Vagina (tissue), 2 donors: ENCODE measurements at regions not wholly inside any gene's neighbourhood (a gene's known extent, or its start where the extent isn't known, plus 50 kb on each side); places are given as distances from the start of the nearest gene placed in this dataset.

Source experiments
- POLR2A ChIP-seq, 2 donors: fragments of 450-650 bp; IDR thresholded peaks; one replicate each; pipeline ENCODE4 v1.6.1; 2017; ENCODE audit warnings: antibody characterized with exemption in 2 of 2, mild to moderate bottlenecking in 2 of 2, moderate library complexity in 2 of 2
- TF ChIP-seq, protein P1 (sequence below), 3 experiments: fragments of 450-650 bp in 2 of 3; fragments of 200-600 bp in 1 of 3; sonication (generic) in 1 of 3; IDR thresholded peaks; one replicate each; pipeline ENCODE4 v1.5.1; 2017 to 2019; ENCODE audit warnings: antibody characterized with exemption in 3 of 3, mild to moderate bottlenecking in 2 of 3, moderate library complexity in 2 of 3

DNA sequence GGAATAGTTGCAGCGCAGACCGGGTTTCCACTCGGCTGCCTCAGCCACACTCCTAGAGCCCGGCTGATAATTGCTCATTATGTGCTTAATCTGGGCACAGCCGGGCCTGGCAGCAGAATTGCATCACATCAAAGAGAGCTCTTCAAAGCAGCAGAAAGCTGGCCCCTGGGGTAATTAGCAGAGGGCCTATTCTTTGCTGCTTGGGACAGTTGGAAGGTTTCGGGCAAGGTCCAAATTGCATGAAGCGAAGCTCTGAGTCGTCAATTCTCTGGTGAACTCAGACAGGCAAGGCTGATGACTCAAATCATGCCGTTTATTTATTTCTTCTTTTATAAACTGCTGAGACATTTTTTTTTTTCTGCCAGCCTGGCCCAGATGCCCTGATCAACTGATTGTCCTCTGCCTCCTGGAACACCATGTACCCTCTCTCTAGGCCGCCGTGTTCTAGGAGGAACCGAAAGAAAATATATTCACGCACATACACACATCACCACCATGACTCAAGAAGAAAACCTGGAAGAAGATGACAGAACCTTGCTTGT is 242.2 kb downstream of the RAB11FIP2 start:
- TF ChIP-seq, protein P1, sequence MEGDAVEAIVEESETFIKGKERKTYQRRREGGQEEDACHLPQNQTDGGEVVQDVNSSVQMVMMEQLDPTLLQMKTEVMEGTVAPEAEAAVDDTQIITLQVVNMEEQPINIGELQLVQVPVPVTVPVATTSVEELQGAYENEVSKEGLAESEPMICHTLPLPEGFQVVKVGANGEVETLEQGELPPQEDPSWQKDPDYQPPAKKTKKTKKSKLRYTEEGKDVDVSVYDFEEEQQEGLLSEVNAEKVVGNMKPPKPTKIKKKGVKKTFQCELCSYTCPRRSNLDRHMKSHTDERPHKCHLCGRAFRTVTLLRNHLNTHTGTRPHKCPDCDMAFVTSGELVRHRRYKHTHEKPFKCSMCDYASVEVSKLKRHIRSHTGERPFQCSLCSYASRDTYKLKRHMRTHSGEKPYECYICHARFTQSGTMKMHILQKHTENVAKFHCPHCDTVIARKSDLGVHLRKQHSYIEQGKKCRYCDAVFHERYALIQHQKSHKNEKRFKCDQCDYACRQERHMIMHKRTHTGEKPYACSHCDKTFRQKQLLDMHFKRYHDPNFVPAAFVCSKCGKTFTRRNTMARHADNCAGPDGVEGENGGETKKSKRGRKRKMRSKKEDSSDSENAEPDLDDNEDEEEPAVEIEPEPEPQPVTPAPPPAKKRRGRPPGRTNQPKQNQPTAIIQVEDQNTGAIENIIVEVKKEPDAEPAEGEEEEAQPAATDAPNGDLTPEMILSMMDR (IDR thresholded peaks at IDR 0.05) = no peak
- TF ChIP-seq POLR2A (IDR thresholded peaks at IDR 0.05) = no peak
